ENCODE measurements at regions not wholly inside any gene's neighbourhood (a gene's known extent, or its start where the extent isn't known, plus 50 kb on each side); places are given as distances from the start of the nearest gene placed in this dataset.
"Not testable (repeated sequence)": the region's sequence is repeated elsewhere in the genome, so short reads cannot be mapped to it uniquely, and the experiment has no call there.

GRCh38 chr5:58019614-58020013 is 440.3 kb downstream of the PLK2 start:
- no peak for DNase-seq (ENCODE audit: low read depth, low spot score)

GRCh38 chr5:58018016-58018415 is 441.9 kb downstream of the PLK2 start:
- no peak for DNase-seq (ENCODE audit: low read depth, low spot score)

- DNase-seq (ENCODE audit: low read depth, low spot score) = no peak
Observed at GRCh38 chr5:58016877-58017276, 443.0 kb downstream of the PLK2 start.

- DNase-seq (ENCODE audit: low read depth, low spot score) = no peak
Observed at GRCh38 chr5:58016358-58016757, 443.5 kb downstream of the PLK2 start.

GRCh38 chr5:58015175-58015574 is 444.7 kb downstream of the PLK2 start:
- no peak for DNase-seq (ENCODE audit: low read depth, low spot score)

GRCh38 chr5:58013542-58014258 is 446.2 kb downstream of the PLK2 start:
- DNase-seq (ENCODE audit: low read depth, low spot score) = no peak

GRCh38 chr5:58012801-58013315 is 447.0 kb downstream of the PLK2 start:
- DNase-seq (ENCODE audit: low read depth, low spot score) = no peak

- DNase-seq (ENCODE audit: low read depth, low spot score) = no peak
Observed at GRCh38 chr5:58012102-58012501, 447.8 kb downstream of the PLK2 start.

GRCh38 chr5:58011301-58011700 is 448.6 kb downstream of the PLK2 start:
- DNase-seq (ENCODE audit: low read depth, low spot score) = no peak

GRCh38 chr5:58009754-58010153 is 450.1 kb downstream of the PLK2 start:
- no peak for DNase-seq (ENCODE audit: low read depth, low spot score)

- no peak for DNase-seq (ENCODE audit: low read depth, low spot score)
Observed at GRCh38 chr5:58002323-58002722, 457.6 kb downstream of the PLK2 start.

GRCh38 chr5:57993866-57994265 is 466.0 kb downstream of the PLK2 start:
- DNase-seq (ENCODE audit: low read depth, low spot score) = no peak

GRCh38 chr5:57989378-57989777 is 470.5 kb downstream of the PLK2 start:
- no peak for DNase-seq (ENCODE audit: low read depth, low spot score)

GRCh38 chr5:57988813-57989212 is 471.1 kb downstream of the PLK2 start:
- DNase-seq (ENCODE audit: low read depth, low spot score) = no peak

GRCh38 chr5:57987552-57987951 is 472.3 kb downstream of the PLK2 start:
- DNase-seq (ENCODE audit: low read depth, low spot score) = no peak

GRCh38 chr5:57986761-57987341 is 473.0 kb downstream of the PLK2 start:
- no peak for DNase-seq (ENCODE audit: low read depth, low spot score)

- DNase-seq (ENCODE audit: low read depth, low spot score) = no peak
Observed at GRCh38 chr5:57983426-57983825, 476.5 kb downstream of the PLK2 start.

- DNase-seq (ENCODE audit: low read depth, low spot score) = no peak
Observed at GRCh38 chr5:57979671-57980070, 480.2 kb downstream of the PLK2 start.

GRCh38 chr5:57976506-57976905 is 483.4 kb downstream of the PLK2 start:
- no peak for DNase-seq (ENCODE audit: low read depth, low spot score)

GRCh38 chr5:57972099-57972498 is 487.8 kb downstream of the PLK2 start:
- DNase-seq (ENCODE audit: low read depth, low spot score) = not testable (repeated sequence)

GRCh38 chr5:57960569-57960968 is 478.0 kb upstream of the ACTBL2 start:
- DNase-seq (ENCODE audit: low read depth, low spot score) = no peak

- no peak for DNase-seq (ENCODE audit: low read depth, low spot score)
Observed at GRCh38 chr5:57956636-57957035, 474.0 kb upstream of the ACTBL2 start.

- DNase-seq (ENCODE audit: low read depth, low spot score) = no peak
Observed at GRCh38 chr5:57955511-57955910, 472.9 kb upstream of the ACTBL2 start.

All from iPS DF 19.7 (cell line).